Epithelial cell of esophagus (primary cell): ENCODE measurements at regions not wholly inside any gene's neighbourhood (a gene's known extent, or its start where the extent isn't known, plus 50 kb on each side); places are given as distances from the start of the nearest gene placed in this dataset.

Experiments
- DNase-seq: peaks from one replicate; pipeline ENCODE4 v3.0.0; 2010; ENCODE audit warnings: low read depth
- H3K4me3 ChIP-seq: 2 replicates; pipeline ENCODE4 v1.5.1; 2011; ENCODE audit warnings: mild to moderate bottlenecking, low read length, control low read depth
- CTCF ChIP-seq: IDR thresholded peaks from 2 replicates; pipeline ENCODE4 v1.5.1; 2011; ENCODE audit warnings: low read depth, mild to moderate bottlenecking, low read length, control low read depth, inconsistent platforms; ENCODE audit not compliant: insufficient read depth; ENCODE audit errors: missing control alignments

GRCh38 chr5:158537366-158537765, 562.4 kb downstream of the EBF1 start:
- H3K4me3 ChIP-seq = no peak overlapping the region
- DNase-seq = no peak
- TF ChIP-seq CTCF = no peak

- no peak overlapping the region for H3K4me3 ChIP-seq
- DNase-seq = no peak
- no peak for TF ChIP-seq CTCF
These were observed 565.5 kb downstream of the EBF1 start for GRCh38 chr5:158534203-158534602.

GRCh38 chr5:158532739-158533138, 567.0 kb downstream of the EBF1 start:
- no peak for TF ChIP-seq CTCF

GRCh38 chr5:158531860-158532259, 567.9 kb downstream of the EBF1 start:
- no peak for TF ChIP-seq CTCF
- DNase-seq = no peak
- H3K4me3 ChIP-seq = no peak overlapping the region

More at GRCh38 chr5:158532739-158533138, 567.0 kb downstream of the EBF1 start:
- H3K4me3 ChIP-seq = no peak overlapping the region
- DNase-seq = no peak

- TF ChIP-seq CTCF = no peak
- no peak overlapping the region for H3K4me3 ChIP-seq
- no peak for DNase-seq
These were observed 569.6 kb downstream of the EBF1 start for GRCh38 chr5:158530115-158530514.

- no peak for TF ChIP-seq CTCF
These were observed 570.3 kb downstream of the EBF1 start for GRCh38 chr5:158529454-158529853.

GRCh38 chr5:158525663-158526062, 574.1 kb downstream of the EBF1 start:
- no peak for TF ChIP-seq CTCF
- no peak for DNase-seq
- H3K4me3 ChIP-seq = no peak overlapping the region

More at GRCh38 chr5:158529454-158529853, 570.3 kb downstream of the EBF1 start:
- no peak overlapping the region for H3K4me3 ChIP-seq
- DNase-seq = no peak
